ENCODE measurements at regions not wholly inside any gene's neighbourhood (a gene's known extent, or its start where the extent isn't known, plus 50 kb on each side); places are given as distances from the start of the nearest gene placed in this dataset.
"Not testable (repeated sequence)": the region's sequence is repeated elsewhere in the genome, so short reads cannot be mapped to it uniquely, and the experiment has no call there.

GRCh38 chr3:75241226-75241962 lies 422.7 kb upstream of the FRG2C start:
- not testable (repeated sequence) for H3K27ac ChIP-seq (replicated peaks; ENCODE audit: low read length); H3K79me1 ChIP-seq (ENCODE audit: low read depth, low read length); H2AK5ac ChIP-seq (ENCODE audit: low read depth, low read length); H3K27me3 ChIP-seq (ENCODE audit: control insufficient read depth in 3 of 3, insufficient read depth in 3 of 3, low read depth in 1 of 3, low read length in 3 of 3); H3K4me1 ChIP-seq (ENCODE audit: control insufficient read depth in 2 of 2, insufficient read depth in 1 of 2, low read depth in 1 of 2, low read length in 2 of 2); H3K4me2 ChIP-seq (ENCODE audit: insufficient read depth, low read length, poor library complexity, severe bottlenecking); H3K9me3 ChIP-seq (replicated peaks in 1 of 2; ENCODE audit: control insufficient read depth in 2 of 2, insufficient read depth in 1 of 2, low read depth in 1 of 2, low read length in 2 of 2); H2AFZ ChIP-seq (ENCODE audit: low read length); H2BK12ac ChIP-seq (ENCODE audit: low read length); H3K9ac ChIP-seq (ENCODE audit: low read depth, low read length, poor library complexity); H4K91ac ChIP-seq (ENCODE audit: low read depth, low read length, poor library complexity); H3K4ac ChIP-seq (ENCODE audit: low read length); H3K18ac ChIP-seq (ENCODE audit: low read length); H4K8ac ChIP-seq (ENCODE audit: low read depth, low read length); H2BK5ac ChIP-seq (ENCODE audit: low read length); DNase-seq (ENCODE audit: low spot score); H3K36me3 ChIP-seq (replicated peaks in 1 of 2; ENCODE audit: control insufficient read depth in 2 of 2, insufficient read depth in 2 of 2, low read length in 2 of 2); H3K23ac ChIP-seq (ENCODE audit: low read depth, low read length, poor library complexity); H2BK120ac ChIP-seq (ENCODE audit: low read depth, low read length); H2BK15ac ChIP-seq (ENCODE audit: low read length); H3K14ac ChIP-seq (ENCODE audit: low read length); H3K4me3 ChIP-seq (ENCODE audit: low read length in 2 of 2)
- no CpG with 5 or more reads among the region's 5 CpGs for WGBS, 2 donors (ENCODE audit: extremely low coverage in 2 of 2, insufficient read length in 2 of 2, insufficient replicate concordance in 1 of 2)

- H3K4me3 ChIP-seq (ENCODE audit: low read length in 2 of 2): no peak overlapping the region
- H3K9me3 ChIP-seq (replicated peaks in 1 of 2; ENCODE audit: control insufficient read depth in 2 of 2, insufficient read depth in 1 of 2, low read depth in 1 of 2, low read length in 2 of 2): no peaks in the 10 kb centered on the region
- H3K23ac ChIP-seq (ENCODE audit: low read depth, low read length, poor library complexity): no peak overlapping the region
- no peaks in the 10 kb centered on the region for H3K36me3 ChIP-seq (replicated peaks in 1 of 2; ENCODE audit: control insufficient read depth in 2 of 2, insufficient read depth in 2 of 2, low read length in 2 of 2)
- no peak overlapping the region for H2AFZ ChIP-seq (ENCODE audit: low read length)
- H3K27ac ChIP-seq (replicated peaks; ENCODE audit: low read length): no peak overlapping the region
- H2BK5ac ChIP-seq (ENCODE audit: low read length): no peak overlapping the region
- H2BK120ac ChIP-seq (ENCODE audit: low read depth, low read length): no peak overlapping the region
- no peaks in the 10 kb centered on the region for H3K27me3 ChIP-seq (ENCODE audit: control insufficient read depth in 3 of 3, insufficient read depth in 3 of 3, low read depth in 1 of 3, low read length in 3 of 3)
- no peak overlapping the region for H2BK15ac ChIP-seq (ENCODE audit: low read length)
- H2AK5ac ChIP-seq (ENCODE audit: low read depth, low read length): no peak overlapping the region
- no peak overlapping the region for H3K18ac ChIP-seq (ENCODE audit: low read length)
- H3K79me1 ChIP-seq (ENCODE audit: low read depth, low read length): no peaks in the 10 kb centered on the region
- H4K8ac ChIP-seq (ENCODE audit: low read depth, low read length): no peak overlapping the region
- no peaks in the 10 kb centered on the region for H3K4me1 ChIP-seq (ENCODE audit: control insufficient read depth in 2 of 2, insufficient read depth in 1 of 2, low read depth in 1 of 2, low read length in 2 of 2)
- WGBS, 2 donors (ENCODE audit: extremely low coverage in 2 of 2, insufficient read length in 2 of 2, insufficient replicate concordance in 1 of 2): no CpG with 5 or more reads among the region's 4 CpGs
- H3K4ac ChIP-seq (ENCODE audit: low read length): no peak overlapping the region
- H2BK12ac ChIP-seq (ENCODE audit: low read length): no peak overlapping the region
- no peak overlapping the region for H3K4me2 ChIP-seq (ENCODE audit: insufficient read depth, low read length, poor library complexity, severe bottlenecking)
- DNase-seq (ENCODE audit: low spot score): no peak
- no peak overlapping the region for H3K9ac ChIP-seq (ENCODE audit: low read depth, low read length, poor library complexity)
- no peak overlapping the region for H4K91ac ChIP-seq (ENCODE audit: low read depth, low read length, poor library complexity)
- no peak overlapping the region for H3K14ac ChIP-seq (ENCODE audit: low read length)
Measured at GRCh38 chr3:75242012-75242735, 422.0 kb upstream of the FRG2C start.

GRCh38 chr3:75248974-75249373 lies 415.2 kb upstream of the FRG2C start:
- Histone ChIP-seq H3K9me3 (replicated peaks in 1 of 2; ENCODE audit: control insufficient read depth in 2 of 2, insufficient read depth in 1 of 2, low read depth in 1 of 2, low read length in 2 of 2) (no peaks in the 10 kb centered on the region), H2AFZ (ENCODE audit: low read length) (no peak overlapping the region), H3K27ac (replicated peaks; ENCODE audit: low read length) (no peak overlapping the region), H2BK120ac (ENCODE audit: low read depth, low read length) (no peak overlapping the region), H2BK5ac (ENCODE audit: low read length) (no peak overlapping the region), H3K9ac (ENCODE audit: low read depth, low read length, poor library complexity) (no peak overlapping the region), H3K4ac (ENCODE audit: low read length) (no peak overlapping the region), H3K4me2 (ENCODE audit: insufficient read depth, low read length, poor library complexity, severe bottlenecking) (no peak overlapping the region), H3K4me3 (ENCODE audit: low read length in 2 of 2) (no peak overlapping the region), H4K8ac (ENCODE audit: low read depth, low read length) (no peak overlapping the region), H3K23ac (ENCODE audit: low read depth, low read length, poor library complexity) (no peak overlapping the region), H2BK15ac (ENCODE audit: low read length) (no peak overlapping the region), H3K79me1 (ENCODE audit: low read depth, low read length) (no peaks in the 10 kb centered on the region), H3K18ac (ENCODE audit: low read length) (no peak overlapping the region), H3K27me3 (ENCODE audit: control insufficient read depth in 3 of 3, insufficient read depth in 3 of 3, low read depth in 1 of 3, low read length in 3 of 3) (no peaks in the 10 kb centered on the region), H4K91ac (ENCODE audit: low read depth, low read length, poor library complexity) (no peak overlapping the region), H3K36me3 (replicated peaks in 1 of 2; ENCODE audit: control insufficient read depth in 2 of 2, insufficient read depth in 2 of 2, low read length in 2 of 2) (no peaks in the 10 kb centered on the region), H2BK12ac (ENCODE audit: low read length) (no peak overlapping the region), H2AK5ac (ENCODE audit: low read depth, low read length) (no peak overlapping the region), H3K4me1 (ENCODE audit: control insufficient read depth in 2 of 2, insufficient read depth in 1 of 2, low read depth in 1 of 2, low read length in 2 of 2) (no peaks in the 10 kb centered on the region), H3K14ac (ENCODE audit: low read length) (no peak overlapping the region)
- no peak for DNase-seq (ENCODE audit: low spot score)

DNA sequence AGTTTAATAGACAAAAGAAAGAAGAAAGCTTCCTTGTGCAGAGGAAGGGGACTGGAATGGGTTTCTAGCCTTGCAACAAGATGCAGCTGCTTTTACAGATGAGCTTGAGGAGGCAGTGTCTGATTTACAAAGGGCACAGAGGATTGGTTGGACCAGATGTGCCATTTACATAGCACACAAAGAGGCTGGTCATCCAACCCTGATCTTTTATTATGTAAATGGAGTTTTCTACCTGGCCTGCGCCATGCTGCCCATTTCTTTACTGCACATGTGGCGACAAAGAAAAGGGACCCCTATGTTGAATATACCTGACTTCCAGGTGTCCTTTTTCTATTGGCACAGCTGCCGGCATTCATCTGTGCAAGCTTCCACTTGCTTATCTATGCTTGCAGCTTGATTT lies 409.4 kb upstream of the FRG2C start:
- no peak overlapping the region for H3K4me3 ChIP-seq (ENCODE audit: low read length in 2 of 2)
- H2AFZ ChIP-seq (ENCODE audit: low read length): no peak overlapping the region
- H2BK120ac ChIP-seq (ENCODE audit: low read depth, low read length): no peak overlapping the region
- no peak overlapping the region for H3K4ac ChIP-seq (ENCODE audit: low read length)
- H3K4me2 ChIP-seq (ENCODE audit: insufficient read depth, low read length, poor library complexity, severe bottlenecking): no peak overlapping the region
- H3K79me1 ChIP-seq (ENCODE audit: low read depth, low read length): no peaks in the 10 kb centered on the region
- no peak overlapping the region for H3K27ac ChIP-seq (replicated peaks; ENCODE audit: low read length)
- H3K36me3 ChIP-seq (replicated peaks in 1 of 2; ENCODE audit: control insufficient read depth in 2 of 2, insufficient read depth in 2 of 2, low read length in 2 of 2): no peaks in the 10 kb centered on the region
- H4K91ac ChIP-seq (ENCODE audit: low read depth, low read length, poor library complexity): no peak overlapping the region
- H3K18ac ChIP-seq (ENCODE audit: low read length): no peak overlapping the region
- H2BK5ac ChIP-seq (ENCODE audit: low read length): no peak overlapping the region
- no peak overlapping the region for H2AK5ac ChIP-seq (ENCODE audit: low read depth, low read length)
- no peak overlapping the region for H3K9ac ChIP-seq (ENCODE audit: low read depth, low read length, poor library complexity)
- no peak overlapping the region for H3K14ac ChIP-seq (ENCODE audit: low read length)
- no peak overlapping the region for H4K8ac ChIP-seq (ENCODE audit: low read depth, low read length)
- no peak overlapping the region for H2BK15ac ChIP-seq (ENCODE audit: low read length)
- no peak overlapping the region for H2BK12ac ChIP-seq (ENCODE audit: low read length)
- no peaks in the 10 kb centered on the region for H3K4me1 ChIP-seq (ENCODE audit: control insufficient read depth in 2 of 2, insufficient read depth in 1 of 2, low read depth in 1 of 2, low read length in 2 of 2)
- H3K27me3 ChIP-seq (ENCODE audit: control insufficient read depth in 3 of 3, insufficient read depth in 3 of 3, low read depth in 1 of 3, low read length in 3 of 3): no peaks in the 10 kb centered on the region
- H3K23ac ChIP-seq (ENCODE audit: low read depth, low read length, poor library complexity): no peak overlapping the region
- DNase-seq (ENCODE audit: low spot score): no peak
- H3K9me3 ChIP-seq (replicated peaks in 1 of 2; ENCODE audit: control insufficient read depth in 2 of 2, insufficient read depth in 1 of 2, low read depth in 1 of 2, low read length in 2 of 2): no peaks in the 10 kb centered on the region
- no CpG with 5 or more reads among the region's 3 CpGs for WGBS, 2 donors (ENCODE audit: extremely low coverage in 2 of 2, insufficient read length in 2 of 2, insufficient replicate concordance in 1 of 2)

All from neuronal stem cell (in vitro differentiated cells).